ENCODE measurements at regions not wholly inside any gene's neighbourhood (a gene's known extent, or its start where the extent isn't known, plus 50 kb on each side); places are given as distances from the start of the nearest gene placed in this dataset.

GRCh38 chrX:140848800-140849199 lies 139.2 kb downstream of the LINC00632 start:
- Mint-ChIP-seq H3K4me1 (peaks cover 0 to 2% (median 0%) of the 10 kb centered on the region in 3 donors), H3K36me3 (no peaks in the 10 kb centered on the region), H3K27ac (no peak overlapping the region), H3K4me3 (no peak overlapping the region), H3K27me3 (no peaks in the 10 kb centered on the region), H3K9me3 (no peaks in the 10 kb centered on the region)

DNA sequence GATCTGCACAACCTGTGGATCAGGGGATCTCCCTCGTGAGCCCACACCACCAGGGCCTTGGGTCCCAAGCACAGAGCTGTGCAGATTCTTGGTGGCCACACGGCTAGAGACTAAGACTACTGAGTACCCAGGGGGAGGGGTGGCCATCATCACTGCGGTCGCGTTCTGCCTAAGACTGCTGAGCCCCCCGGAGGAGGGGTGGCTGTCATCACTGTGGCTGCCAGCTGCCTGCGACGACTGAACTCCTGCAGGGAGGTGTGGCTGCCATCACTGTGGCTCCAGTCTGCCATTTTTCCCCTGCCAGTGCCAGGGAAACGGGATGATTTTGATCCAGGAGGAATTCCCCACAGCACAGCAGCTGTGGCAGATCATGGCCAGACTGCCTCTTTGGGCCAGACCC lies 141.7 kb upstream of the SPANXB1 start:
- H3K4me3 Mint-ChIP-seq: no peak overlapping the region
- H3K27me3 Mint-ChIP-seq: no peaks in the 10 kb centered on the region
- H3K36me3 Mint-ChIP-seq: no peaks in the 10 kb centered on the region
- H3K27ac Mint-ChIP-seq: peak overlapping the region in 1 of 3 donors; percentile 44
- H3K4me1 Mint-ChIP-seq: peaks cover 0 to 2% (median 0%) of the 10 kb centered on the region in 3 donors
- H3K9me3 Mint-ChIP-seq: peaks cover 0 to 4% (median 0%) of the 10 kb centered on the region in 3 donors

- peaks cover 0 to 9% (median 3%) of the 10 kb centered on the region in 3 donors for H3K9me3 Mint-ChIP-seq
- H3K27ac Mint-ChIP-seq: no peak overlapping the region
- no peaks in the 10 kb centered on the region for H3K36me3 Mint-ChIP-seq
- H3K4me1 Mint-ChIP-seq: no peaks in the 10 kb centered on the region
- H3K27me3 Mint-ChIP-seq: no peaks in the 10 kb centered on the region
- no peak overlapping the region for H3K4me3 Mint-ChIP-seq
Measured at GRCh38 chrX:140866446-140866845, 135.9 kb upstream of the SPANXB1 start.

- Mint-ChIP-seq H3K4me1 (peaks cover 0 to 1% (median under 1%) of the 10 kb centered on the region in 3 donors), H3K36me3 (no peaks in the 10 kb centered on the region), H3K4me3 (no peak overlapping the region), H3K27ac (no peak overlapping the region), H3K9me3 (no peaks in the 10 kb centered on the region), H3K27me3 (no peaks in the 10 kb centered on the region)
Measured at GRCh38 chrX:140912606-140913005, 89.8 kb upstream of the SPANXB1 start.

DNA sequence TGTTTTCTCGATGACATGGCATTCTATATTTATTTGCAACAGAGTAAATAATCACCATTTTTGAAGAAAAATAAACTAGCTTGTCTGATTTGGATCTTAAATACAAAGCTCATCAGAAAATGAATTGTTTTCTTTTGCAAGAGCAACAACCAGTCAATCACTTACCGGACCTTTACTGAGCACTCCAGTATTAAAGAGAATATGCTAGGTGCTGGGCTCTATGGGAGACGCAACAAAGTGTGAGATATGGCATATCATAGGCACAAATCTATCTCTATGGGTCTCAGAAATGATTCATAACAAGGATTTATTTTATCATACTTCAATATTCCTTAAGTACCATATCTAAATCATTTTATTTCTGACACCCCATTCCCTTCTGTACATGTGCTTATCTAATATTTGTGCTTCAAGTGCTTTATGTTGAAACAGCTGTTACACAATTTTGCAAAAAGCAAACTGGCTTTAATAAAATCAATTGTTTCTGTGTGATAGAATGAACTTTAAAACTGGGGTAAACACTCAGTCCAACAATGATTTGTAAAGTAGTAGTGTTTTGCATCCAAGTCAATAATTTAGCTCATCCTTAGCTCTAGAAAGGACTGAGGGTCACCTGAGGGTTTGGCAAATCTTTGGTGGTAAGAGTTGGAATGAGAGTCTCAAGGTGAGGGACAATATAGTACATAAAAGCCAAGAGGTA lies 88.4 kb upstream of the SPANXB1 start:
- no peaks in the 10 kb centered on the region for H3K27me3 Mint-ChIP-seq
- H3K4me3 Mint-ChIP-seq: no peak overlapping the region
- H3K27ac Mint-ChIP-seq: no peak overlapping the region
- no peaks in the 10 kb centered on the region for H3K36me3 Mint-ChIP-seq
- no peaks in the 10 kb centered on the region for H3K9me3 Mint-ChIP-seq
- H3K4me1 Mint-ChIP-seq: peaks cover 3 to 13% (median 3%) of the 10 kb centered on the region in 3 donors

GRCh38 chrX:140916872-140917271 lies 85.5 kb upstream of the SPANXB1 start:
- no peaks in the 10 kb centered on the region for H3K27me3 Mint-ChIP-seq
- H3K9me3 Mint-ChIP-seq: no peaks in the 10 kb centered on the region
- H3K4me1 Mint-ChIP-seq: peaks cover 3 to 15% (median 3%) of the 10 kb centered on the region in 3 donors
- H3K4me3 Mint-ChIP-seq: no peak overlapping the region
- no peak overlapping the region for H3K27ac Mint-ChIP-seq
- no peaks in the 10 kb centered on the region for H3K36me3 Mint-ChIP-seq

DNA sequence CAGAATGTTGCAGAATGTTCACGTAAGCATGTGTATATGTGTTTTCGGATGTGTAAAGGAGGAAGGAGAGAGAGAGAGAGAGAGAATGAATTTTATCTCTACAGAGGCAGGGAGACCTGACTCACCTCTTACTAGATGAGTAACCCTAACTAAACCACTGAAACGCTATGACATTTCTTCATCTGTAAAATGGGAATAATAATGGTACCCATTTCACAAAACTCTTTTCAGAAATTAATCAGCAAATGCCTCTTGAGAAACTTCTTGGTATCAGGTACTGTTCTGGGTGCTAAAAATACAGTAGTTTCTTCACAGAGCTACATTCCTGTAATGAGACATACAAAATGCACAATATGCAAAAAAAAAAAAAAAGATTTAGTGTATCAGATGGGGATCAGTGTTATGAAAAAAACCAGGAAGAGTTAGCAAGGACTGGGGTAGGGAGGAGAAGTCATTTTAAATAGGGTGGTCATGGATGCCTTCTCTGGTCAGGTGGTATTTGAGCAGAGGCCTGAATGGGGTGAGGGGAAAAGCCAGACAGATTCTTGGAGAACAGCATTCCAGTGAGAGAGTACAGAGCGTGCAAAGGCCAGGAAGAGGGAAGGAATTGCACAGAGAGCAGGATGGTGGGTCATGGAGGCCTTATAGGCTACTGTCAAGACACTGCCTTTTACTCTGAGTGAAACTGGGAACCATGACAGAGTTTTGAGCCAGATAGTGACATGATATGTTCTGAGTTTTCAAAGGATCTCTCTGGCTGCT lies 84.9 kb upstream of the SPANXB1 start:
- H3K4me1 Mint-ChIP-seq: peaks cover 3 to 15% (median 3%) of the 10 kb centered on the region in 3 donors
- no peak overlapping the region for H3K27ac Mint-ChIP-seq
- peak overlapping the region in 1 of 4 donors; percentile 51 for H3K4me3 Mint-ChIP-seq

DNA sequence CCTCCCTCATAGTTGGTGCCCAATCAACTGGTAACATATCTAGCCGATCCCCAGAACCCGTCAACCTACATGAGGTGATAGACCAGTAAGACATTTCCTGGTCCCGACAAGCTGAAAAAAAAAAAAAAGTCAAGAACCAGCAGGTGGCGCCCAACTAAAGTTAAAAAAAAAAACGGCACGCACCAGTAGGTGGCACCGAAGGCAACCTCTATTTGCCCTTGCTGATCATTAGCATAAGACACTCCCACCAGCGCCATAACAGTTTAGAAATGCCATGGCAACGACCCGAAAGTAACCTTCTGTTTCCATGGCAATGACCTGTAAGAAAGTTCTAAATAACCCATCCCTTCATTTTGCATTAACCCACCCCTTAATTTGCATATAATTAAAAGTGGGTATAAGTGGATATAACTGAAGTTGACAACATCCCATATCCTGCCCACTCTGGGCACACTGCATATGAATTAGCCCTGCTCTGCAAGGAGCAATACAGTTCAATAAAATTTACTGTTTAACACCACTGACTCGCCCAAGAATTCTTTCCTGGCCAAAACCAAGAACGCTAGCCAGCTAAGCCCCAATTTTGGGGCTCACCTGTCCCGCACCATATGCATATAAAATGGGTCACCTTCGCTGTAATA lies 83.9 kb upstream of the SPANXB1 start:
- peak overlapping the region in 1 of 4 donors; percentile 3 for H3K4me3 Mint-ChIP-seq
- H3K4me1 Mint-ChIP-seq: peaks cover 3 to 15% (median 3%) of the 10 kb centered on the region in 3 donors
- no peaks in the 10 kb centered on the region for H3K9me3 Mint-ChIP-seq
- H3K27me3 Mint-ChIP-seq: no peaks in the 10 kb centered on the region
- no peaks in the 10 kb centered on the region for H3K36me3 Mint-ChIP-seq
- H3K27ac Mint-ChIP-seq: peak overlapping the region in 1 of 3 donors; percentile 49

More for the DNA sequence above, 84.9 kb upstream of the SPANXB1 start:
- Mint-ChIP-seq H3K9me3 (no peaks in the 10 kb centered on the region), H3K36me3 (no peaks in the 10 kb centered on the region), H3K27me3 (no peaks in the 10 kb centered on the region)

DNA sequence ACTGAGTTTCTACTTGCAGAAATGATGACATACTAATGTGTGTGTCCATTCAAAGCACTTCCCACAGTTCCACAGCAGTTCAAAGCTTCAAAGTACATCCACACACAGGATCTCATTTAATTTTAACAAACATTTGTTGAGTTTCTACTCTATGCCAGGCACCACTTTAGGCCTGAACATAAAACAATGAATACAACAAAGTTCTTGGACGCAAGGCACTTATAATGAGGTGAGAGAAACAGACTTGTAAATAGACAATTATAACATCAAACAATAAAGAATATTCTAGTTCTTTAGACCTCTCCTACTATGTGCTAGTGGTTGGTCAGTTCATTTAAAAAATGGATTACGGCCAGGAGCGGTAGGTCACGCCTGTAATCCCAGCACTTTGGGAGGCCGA lies 82.0 kb upstream of the SPANXB1 start:
- Mint-ChIP-seq H3K27me3 (no peaks in the 10 kb centered on the region), H3K27ac (no peak overlapping the region), H3K9me3 (no peaks in the 10 kb centered on the region)

GRCh38 chrX:140923118-140923517 lies 79.3 kb upstream of the SPANXB1 start:
- H3K9me3 Mint-ChIP-seq: no peaks in the 10 kb centered on the region
- no peaks in the 10 kb centered on the region for H3K36me3 Mint-ChIP-seq
- H3K4me1 Mint-ChIP-seq: peaks cover 0 to 8% (median 3%) of the 10 kb centered on the region in 3 donors
- H3K4me3 Mint-ChIP-seq: no peak overlapping the region
- no peak overlapping the region for H3K27ac Mint-ChIP-seq
- H3K27me3 Mint-ChIP-seq: no peaks in the 10 kb centered on the region

More for the DNA sequence above, 82.0 kb upstream of the SPANXB1 start:
- Mint-ChIP-seq H3K36me3 (no peaks in the 10 kb centered on the region), H3K4me1 (peaks cover 3 to 15% (median 3%) of the 10 kb centered on the region in 3 donors), H3K4me3 (no peak overlapping the region)

DNA sequence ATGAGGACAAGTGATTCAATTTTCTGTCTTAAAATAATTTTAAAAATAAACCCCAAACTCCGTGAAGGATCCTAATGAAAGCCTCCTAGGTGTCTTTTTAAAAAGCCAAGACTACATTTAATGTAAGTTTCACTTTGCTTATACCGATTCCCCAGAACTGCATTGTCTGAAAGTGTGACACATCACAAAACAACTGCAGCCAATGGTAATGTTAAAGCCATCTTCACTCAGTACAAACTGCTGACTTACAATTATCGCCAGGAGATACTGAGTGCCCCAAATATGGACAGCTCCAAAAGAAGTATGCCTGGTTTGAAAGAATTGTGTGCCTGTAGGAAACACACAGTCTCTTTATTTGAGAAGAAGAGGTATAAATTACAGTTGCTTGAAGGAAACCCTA lies 73.7 kb upstream of the SPANXB1 start:
- H3K9me3 Mint-ChIP-seq: peaks cover 0 to 1% (median 0%) of the 10 kb centered on the region in 3 donors
- no peak overlapping the region for H3K4me3 Mint-ChIP-seq
- peaks cover 2 to 8% (median 7%) of the 10 kb centered on the region in 3 donors for H3K4me1 Mint-ChIP-seq
- no peak overlapping the region for H3K27ac Mint-ChIP-seq
- no peaks in the 10 kb centered on the region for H3K27me3 Mint-ChIP-seq
- peaks cover 2% of the 10 kb centered on the region for H3K36me3 Mint-ChIP-seq

- Mint-ChIP-seq H3K27me3 (peaks cover 1% of the 10 kb centered on the region), H3K4me1 (peaks cover 9 to 18% (median 13%) of the 10 kb centered on the region in 3 donors), H3K4me3 (no peak overlapping the region), H3K36me3 (peaks cover 2% of the 10 kb centered on the region), H3K27ac (no peak overlapping the region), H3K9me3 (peaks cover 0 to 3% (median 0%) of the 10 kb centered on the region in 3 donors)
Measured at GRCh38 chrX:140933016-140933415, 69.4 kb upstream of the SPANXB1 start.

DNA sequence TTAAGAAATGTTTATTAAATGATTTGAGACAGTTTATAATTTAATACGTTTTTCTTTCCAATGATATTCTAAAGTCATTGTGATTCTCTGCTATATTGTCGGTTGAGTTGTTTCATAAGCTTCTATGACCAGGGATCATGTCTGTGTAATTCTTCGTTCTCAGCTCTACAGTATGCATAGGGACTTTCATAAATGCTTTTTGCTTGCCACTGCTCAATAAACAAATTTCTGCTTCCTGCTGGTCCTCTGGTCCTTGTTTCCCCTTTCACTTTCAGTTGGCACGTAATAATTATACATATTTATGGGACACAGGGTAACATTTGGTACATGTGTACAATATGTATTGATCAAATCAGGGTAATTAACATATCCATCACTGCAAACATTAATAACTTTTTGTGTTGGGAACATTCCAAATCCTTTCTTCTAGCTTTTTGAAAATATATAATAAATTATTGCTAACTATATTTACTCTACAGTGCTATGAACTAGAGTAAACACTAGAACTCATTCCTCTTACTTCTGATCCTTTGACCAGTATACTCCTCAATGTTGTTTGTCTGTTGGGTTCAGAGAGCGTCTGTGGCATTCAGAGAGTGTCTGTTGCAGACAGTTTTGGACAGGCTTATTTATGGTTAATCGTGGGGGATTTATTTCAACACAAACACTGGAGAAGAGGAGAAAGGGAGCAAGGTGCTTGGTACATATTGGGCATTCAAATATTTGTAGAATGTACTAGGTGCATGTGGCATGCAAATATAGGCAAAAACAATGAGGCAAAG lies 68.3 kb upstream of the SPANXB1 start:
- Mint-ChIP-seq H3K36me3 (peaks cover 4% of the 10 kb centered on the region), H3K9me3 (peaks cover 0 to 3% (median 0%) of the 10 kb centered on the region in 3 donors), H3K27ac (no peak overlapping the region), H3K4me3 (peak overlapping the region in 2 of 4 donors; percentile 8 to 38), H3K4me1 (peaks cover 9 to 18% (median 13%) of the 10 kb centered on the region in 3 donors), H3K27me3 (peaks cover 1% of the 10 kb centered on the region)

GRCh38 chrX:140943513-140943912 lies 58.9 kb upstream of the SPANXB1 start:
- Mint-ChIP-seq H3K4me3 (no peak overlapping the region), H3K27ac (no peak overlapping the region), H3K9me3 (peaks cover 0 to 6% (median 3%) of the 10 kb centered on the region in 3 donors), H3K36me3 (peaks cover 2% of the 10 kb centered on the region), H3K4me1 (no peaks in the 10 kb centered on the region), H3K27me3 (no peaks in the 10 kb centered on the region)

Measured in IgD-negative memory B cell (primary cell).